ENCODE measurements at regions not wholly inside any gene's neighbourhood (a gene's known extent, or its start where the extent isn't known, plus 50 kb on each side); places are given as distances from the start of the nearest gene placed in this dataset.

GRCh38 chr17:70329721-70330120 lies 160.4 kb downstream of the KCNJ2 start:
- TF ChIP-seq CTCF (IDR thresholded peaks at IDR 0.05) (no peak), POLR2A (IDR thresholded peaks at IDR 0.05) (no peak)

Measured in ovary (tissue), 3 donors.